ENCODE measurements at regions not wholly inside any gene's neighbourhood (a gene's known extent, or its start where the extent isn't known, plus 50 kb on each side); places are given as distances from the start of the nearest gene placed in this dataset.

- H3K4me3 ChIP-seq (replicated peaks; ENCODE audit: low read depth, low read length): no peak overlapping the region
- DNase-seq (ENCODE audit: low read depth): no peak
- TF ChIP-seq, protein P1, sequence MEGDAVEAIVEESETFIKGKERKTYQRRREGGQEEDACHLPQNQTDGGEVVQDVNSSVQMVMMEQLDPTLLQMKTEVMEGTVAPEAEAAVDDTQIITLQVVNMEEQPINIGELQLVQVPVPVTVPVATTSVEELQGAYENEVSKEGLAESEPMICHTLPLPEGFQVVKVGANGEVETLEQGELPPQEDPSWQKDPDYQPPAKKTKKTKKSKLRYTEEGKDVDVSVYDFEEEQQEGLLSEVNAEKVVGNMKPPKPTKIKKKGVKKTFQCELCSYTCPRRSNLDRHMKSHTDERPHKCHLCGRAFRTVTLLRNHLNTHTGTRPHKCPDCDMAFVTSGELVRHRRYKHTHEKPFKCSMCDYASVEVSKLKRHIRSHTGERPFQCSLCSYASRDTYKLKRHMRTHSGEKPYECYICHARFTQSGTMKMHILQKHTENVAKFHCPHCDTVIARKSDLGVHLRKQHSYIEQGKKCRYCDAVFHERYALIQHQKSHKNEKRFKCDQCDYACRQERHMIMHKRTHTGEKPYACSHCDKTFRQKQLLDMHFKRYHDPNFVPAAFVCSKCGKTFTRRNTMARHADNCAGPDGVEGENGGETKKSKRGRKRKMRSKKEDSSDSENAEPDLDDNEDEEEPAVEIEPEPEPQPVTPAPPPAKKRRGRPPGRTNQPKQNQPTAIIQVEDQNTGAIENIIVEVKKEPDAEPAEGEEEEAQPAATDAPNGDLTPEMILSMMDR (IDR thresholded peaks at IDR 0.05; ENCODE audit: low read length, missing control alignments): no peak
These were observed 111.0 kb upstream of the ERBB4 start for GRCh38 chr2:212649646-212650045.

- H3K4me3 ChIP-seq (replicated peaks; ENCODE audit: low read depth, low read length): no peak overlapping the region
- peak; percentile 24 for DNase-seq (ENCODE audit: low read depth)
- TF ChIP-seq, protein P1 (IDR thresholded peaks at IDR 0.05; ENCODE audit: low read length, missing control alignments): no peak
These were observed 108.2 kb upstream of the ERBB4 start for GRCh38 chr2:212646698-212647366.

GRCh38 chr2:212644195-212644837 is 105.7 kb upstream of the ERBB4 start:
- no peak for DNase-seq (ENCODE audit: low read depth)
- no peak overlapping the region for H3K4me3 ChIP-seq (replicated peaks; ENCODE audit: low read depth, low read length)
- TF ChIP-seq, protein P1 (IDR thresholded peaks at IDR 0.05; ENCODE audit: low read length, missing control alignments): no peak

DNA sequence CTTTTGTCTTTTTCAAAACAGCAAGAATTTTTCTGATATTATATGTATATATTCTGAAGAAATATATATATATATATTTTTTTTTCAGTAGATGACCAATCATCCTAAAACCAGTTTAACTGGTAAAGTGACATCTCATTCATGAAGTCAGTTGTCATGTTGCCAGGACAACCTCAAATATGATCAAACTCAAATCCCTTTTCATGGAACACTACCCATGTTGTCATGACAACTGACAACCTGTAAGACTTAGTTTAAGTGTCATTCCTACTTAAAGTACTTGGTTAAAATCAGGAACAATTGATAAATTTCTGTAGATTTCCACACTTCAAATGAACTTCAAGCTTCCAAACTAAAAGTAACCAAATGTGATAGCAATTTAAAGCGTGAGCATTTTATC is 101.8 kb upstream of the ERBB4 start:
- TF ChIP-seq, protein P1 (IDR thresholded peaks at IDR 0.05; ENCODE audit: low read length, missing control alignments): no peak
- DNase-seq (ENCODE audit: low read depth): no peak
- H3K4me3 ChIP-seq (replicated peaks; ENCODE audit: low read depth, low read length): no peak overlapping the region

DNA sequence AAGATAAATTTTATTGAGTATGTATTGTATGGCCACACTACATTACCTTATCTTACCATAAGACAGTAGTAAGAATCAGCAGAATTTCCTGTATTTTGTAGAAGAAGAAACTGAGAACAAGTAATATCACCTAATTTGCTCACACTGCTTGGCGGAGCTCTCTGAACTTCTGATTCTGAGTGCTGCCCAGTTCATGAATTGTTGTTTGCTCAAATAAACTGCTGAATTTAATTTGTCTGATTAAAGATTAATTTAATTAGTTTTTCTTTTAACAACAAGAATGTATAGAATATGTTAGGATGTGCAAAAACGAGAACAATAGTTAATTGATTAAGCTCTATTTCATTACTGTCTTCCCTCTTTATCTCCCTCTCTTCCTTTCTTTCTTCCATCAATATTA is 100.1 kb upstream of the ERBB4 start:
- no peak for DNase-seq (ENCODE audit: low read depth)
- no peak overlapping the region for H3K4me3 ChIP-seq (replicated peaks; ENCODE audit: low read depth, low read length)
- TF ChIP-seq, protein P1 (IDR thresholded peaks at IDR 0.05; ENCODE audit: low read length, missing control alignments): no peak

DNA sequence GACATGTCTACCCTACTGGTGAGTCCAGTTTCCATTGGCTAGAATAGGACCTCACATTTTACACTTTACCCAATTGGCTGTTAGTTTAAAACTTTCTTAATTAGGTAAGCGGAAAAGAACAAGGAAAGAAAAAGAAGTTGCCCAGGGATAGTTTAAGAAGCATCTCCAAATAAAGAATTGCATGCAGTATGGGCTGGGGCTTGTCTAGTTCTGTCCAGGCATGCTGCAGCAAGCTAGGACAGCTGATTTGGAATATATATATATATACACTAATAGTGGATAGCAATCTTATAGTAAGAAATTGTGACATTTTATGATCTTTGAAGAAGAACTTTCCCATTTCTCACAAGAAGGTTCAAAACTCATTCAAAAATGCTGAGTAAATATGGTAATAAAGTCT is 90.0 kb upstream of the ERBB4 start:
- no peak overlapping the region for H3K4me3 ChIP-seq (replicated peaks; ENCODE audit: low read depth, low read length)
- TF ChIP-seq, protein P1 (IDR thresholded peaks at IDR 0.05; ENCODE audit: low read length, missing control alignments): no peak
- no peak for DNase-seq (ENCODE audit: low read depth)

All from fibroblast of pulmonary artery (primary cell).